Dermis microvascular lymphatic vessel endothelial cell (primary cell): ENCODE measurements at regions not wholly inside any gene's neighbourhood (a gene's known extent, or its start where the extent isn't known, plus 50 kb on each side); places are given as distances from the start of the nearest gene placed in this dataset.
"Not testable (repeated sequence)": the region's sequence is repeated elsewhere in the genome, so short reads cannot be mapped to it uniquely, and the experiment has no call there.

Source experiments
- DNase-seq, 2 donors: peaks; one replicate each; pipeline versions ENCODE4 v3.0.0 to v3.0.0-alpha.2; 2010; ENCODE audit warnings: low read depth in 2 of 2

GRCh38 chr5:36782612-36783011, 94.0 kb upstream of the NIPBL start:
- not testable (repeated sequence) for DNase-seq

DNA sequence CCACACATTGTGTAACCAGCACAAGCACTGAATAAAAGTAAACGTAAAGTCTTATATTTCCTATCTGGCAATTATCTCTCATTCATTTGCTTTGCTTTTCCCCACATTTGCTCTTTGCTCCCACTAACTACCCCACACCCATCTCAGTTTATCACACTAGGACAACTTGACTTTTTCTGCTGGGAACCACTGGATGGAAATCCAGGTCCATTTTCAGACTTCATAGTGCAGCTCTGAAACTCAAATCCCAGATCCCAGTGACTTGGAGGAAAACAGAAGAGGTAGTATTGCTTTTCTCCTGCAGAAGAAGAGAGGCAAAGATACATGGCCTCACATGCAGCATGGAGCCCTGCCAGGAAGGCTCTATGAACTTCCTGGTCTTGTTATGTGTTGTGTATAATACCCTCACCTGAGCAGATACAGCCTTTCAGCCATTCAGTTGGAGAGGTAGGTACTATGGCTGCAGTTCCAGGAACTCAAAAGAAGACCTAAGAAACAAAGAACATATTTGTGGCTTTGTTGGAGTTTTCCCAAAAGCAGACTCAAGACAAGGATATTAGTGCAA, 90.0 kb upstream of the NIPBL start:
- DNase-seq, result no peak

DNA sequence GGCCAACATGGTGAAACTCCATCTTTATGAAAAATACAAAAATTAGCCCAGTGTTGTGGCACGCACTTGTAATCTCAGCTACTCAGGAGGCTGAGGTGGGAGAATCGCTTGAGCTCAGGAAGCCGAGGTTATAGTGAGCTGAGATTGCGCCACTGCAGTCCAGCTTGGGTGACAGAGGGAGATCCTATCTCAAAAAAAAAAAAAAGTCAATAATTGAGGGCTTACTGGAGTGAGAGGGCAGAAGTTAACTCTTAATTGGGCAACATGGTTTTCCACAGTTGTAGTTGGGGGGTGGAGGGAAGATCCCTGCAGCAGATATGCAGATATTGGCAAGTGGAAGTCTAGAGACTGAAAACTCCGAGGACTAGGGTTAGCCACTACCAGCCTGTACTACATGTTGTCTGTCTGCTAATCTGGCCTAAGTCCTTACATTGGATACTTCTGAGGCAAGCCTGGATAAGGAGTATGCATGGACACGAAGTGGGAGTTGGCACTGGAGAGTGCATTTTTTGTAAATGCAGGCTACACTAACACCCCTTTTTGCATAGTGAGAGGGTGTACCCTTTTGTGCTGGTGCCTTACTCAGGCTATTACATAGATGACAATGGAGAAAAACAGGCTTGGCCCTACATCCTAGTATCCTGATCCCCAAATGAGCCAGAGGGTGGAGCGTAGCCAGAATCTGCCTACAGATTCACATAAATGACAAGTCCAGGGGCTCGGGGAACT, 89.0 kb upstream of the NIPBL start:
- DNase-seq, result no peak

DNA sequence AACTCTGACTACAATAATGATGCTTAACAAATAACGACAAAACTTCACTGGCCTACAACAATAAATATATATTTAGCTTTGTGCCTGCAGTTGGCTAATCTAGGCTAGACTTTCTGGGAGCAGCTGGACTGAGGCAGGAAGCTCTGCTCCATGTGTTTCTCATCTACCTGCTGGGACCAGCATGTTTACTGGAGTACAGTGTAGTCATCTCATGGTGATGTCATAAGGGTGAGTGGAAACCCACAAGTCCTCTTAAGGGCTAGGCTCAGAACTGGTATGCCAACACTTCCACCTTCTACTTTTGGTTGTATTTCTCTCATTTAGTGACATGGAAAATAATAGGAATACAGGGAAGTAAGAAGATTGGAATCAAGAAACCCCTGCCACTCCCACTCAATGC, 85.7 kb upstream of the NIPBL start:
- DNase-seq, result no peak

DNA sequence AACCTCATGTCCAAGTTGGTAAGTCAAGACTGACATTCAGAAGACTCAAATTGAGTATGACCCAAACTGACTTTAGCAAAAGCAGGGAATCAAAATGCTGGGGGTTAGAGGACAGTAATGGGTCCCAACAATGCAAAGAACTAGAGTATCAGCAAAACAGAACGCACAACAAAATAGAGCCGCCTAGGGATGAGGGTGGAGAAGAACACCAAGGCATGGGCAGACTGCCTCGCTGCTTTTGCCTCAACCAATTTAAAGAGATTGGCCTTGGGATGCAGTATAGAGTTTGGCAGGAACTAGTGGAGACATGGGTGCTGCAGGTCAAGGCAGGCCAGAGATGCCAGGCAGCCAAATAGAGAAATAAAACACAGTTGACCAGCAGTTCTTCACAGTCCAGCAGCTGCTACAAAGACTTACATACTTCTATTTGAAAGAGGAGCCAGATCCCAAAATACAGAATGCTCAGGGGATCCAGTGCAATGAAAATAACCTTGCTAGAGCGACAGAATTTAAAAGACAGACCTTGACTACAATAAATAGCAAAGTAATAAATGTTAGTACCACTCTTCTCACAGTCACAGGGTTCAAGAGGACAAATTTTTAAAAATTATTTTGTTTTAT, 83.9 kb upstream of the NIPBL start:
- no peak for DNase-seq

- DNase-seq, result no peak
Observed at GRCh38 chr5:36795366-36795765, 81.2 kb upstream of the NIPBL start.

DNA sequence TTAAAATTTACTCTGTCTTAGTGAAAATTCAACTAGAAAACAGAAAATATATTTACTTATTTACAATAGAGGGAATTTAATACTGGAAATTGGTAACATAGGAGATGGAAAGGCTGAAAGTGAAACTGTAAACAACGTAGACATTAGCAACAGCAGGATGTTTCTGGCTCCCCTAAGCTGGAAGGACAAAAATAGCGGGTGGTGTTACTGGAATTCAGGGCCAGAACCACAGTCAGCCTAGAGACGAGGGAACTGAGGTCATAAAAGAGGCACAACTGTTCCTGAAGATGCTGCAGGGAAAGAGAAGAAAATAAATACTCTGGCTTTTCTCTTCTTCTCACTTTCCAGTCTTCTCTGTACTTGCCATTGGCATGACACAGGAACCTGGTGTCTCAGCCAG, 80.4 kb upstream of the NIPBL start:
- DNase-seq, result no peak

DNA sequence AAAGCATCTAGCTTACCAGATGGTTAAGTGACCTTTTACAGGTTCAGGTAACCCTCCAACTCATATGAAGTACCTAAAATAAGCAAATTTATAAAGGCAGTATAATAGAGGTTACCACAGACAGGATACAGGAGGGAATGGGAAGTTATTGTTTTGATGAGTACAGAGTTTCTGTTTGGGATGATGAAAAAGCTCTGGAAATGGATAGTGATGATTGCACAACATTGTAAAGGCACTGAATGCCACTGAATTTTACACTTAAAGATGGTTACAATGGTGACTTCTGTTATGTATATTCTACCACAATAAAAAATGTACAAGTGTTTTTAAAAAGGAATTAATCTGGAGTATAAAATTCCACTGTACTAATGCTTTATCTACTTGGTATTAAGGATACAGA, 75.0 kb upstream of the NIPBL start:
- no peak for DNase-seq

DNA sequence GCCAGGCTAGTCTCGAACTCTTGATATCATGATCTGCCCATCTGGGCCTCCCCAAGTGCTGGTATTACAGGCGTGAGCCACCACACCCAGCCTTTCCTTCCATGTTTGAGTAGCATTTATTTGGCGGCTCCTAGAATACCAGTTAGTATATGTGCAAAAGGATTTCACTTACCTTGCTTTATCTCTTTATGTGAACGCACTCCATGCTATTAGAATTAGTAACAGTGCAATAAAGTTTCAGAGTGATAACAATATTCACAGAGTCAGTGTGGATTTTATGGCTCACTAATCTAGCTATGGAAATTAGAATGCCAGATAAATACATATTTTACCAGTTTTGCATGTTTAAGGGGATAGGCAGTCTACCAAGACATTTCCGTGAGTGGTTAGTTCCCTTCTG, 74.4 kb upstream of the NIPBL start:
- DNase-seq, result no peak

DNA sequence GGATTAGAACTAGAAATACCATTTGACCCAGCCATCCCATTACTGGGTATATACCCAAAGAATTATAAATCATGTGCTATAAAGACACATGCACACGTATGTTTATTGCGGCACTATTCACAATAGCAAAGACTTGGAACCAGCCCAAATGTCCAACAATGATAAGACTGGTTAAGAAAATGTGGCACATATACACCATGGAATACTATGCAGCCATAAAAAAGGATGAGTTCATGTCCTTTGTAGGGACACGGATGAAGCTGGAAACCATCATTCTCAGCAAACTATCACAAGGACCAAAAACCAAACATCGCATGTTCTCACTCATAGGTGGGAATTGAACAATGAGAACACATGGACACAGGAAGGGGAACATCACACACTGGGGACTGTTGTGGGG, 63.3 kb upstream of the NIPBL start:
- not testable (repeated sequence) for DNase-seq

DNA sequence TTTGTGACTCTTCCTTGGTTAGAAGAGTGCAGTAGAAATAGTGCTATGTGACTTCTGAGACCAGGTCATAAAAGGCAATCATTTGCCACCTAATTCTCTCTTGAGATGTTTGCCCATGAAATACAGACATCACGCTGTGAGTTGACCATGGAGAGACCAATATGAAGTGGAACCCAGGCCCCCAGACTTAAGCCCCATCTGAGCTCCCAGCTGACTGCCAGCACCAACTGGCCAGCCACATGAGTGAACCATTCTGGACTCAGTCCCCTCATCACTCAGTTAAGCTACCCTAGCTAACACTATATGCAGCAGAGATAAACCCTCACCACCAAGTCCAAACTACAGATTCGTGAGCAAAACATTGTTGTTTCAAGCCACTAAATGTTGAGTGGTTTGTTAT, 60.7 kb upstream of the NIPBL start:
- no peak for DNase-seq

DNA sequence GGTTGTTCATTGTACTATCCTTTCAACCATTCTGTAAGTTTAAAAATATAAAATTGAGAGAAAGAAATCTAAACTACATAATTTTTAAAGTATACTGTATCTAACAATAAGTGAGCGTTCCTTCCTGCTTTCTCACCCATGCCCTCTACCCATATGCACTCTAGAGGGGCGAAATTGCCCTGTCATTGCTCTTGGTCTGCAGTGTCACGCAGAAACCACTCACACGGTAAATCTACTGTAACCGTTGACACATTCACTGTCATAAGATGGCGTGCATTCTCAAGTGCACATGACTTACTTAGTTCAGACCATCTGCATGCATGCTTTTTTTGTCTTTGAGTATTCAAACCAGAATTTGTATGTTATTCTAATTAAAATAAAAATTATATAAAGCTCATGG, 55.7 kb upstream of the NIPBL start:
- DNase-seq, result no peak

- DNase-seq, result no peak
Observed at GRCh38 chr5:36826694-36827093, 49.9 kb upstream of the NIPBL start.
